Stimulated activated CD8-positive, alpha-beta memory T cell treated with anti-CD3 and anti-CD28 coated beads, Interleukin-15, amount 100 ng/mL, for 24 hours (primary cell): ENCODE measurements at regions not wholly inside any gene's neighbourhood (a gene's known extent, or its start where the extent isn't known, plus 50 kb on each side); places are given as distances from the start of the nearest gene placed in this dataset.
"Not testable (repeated sequence)": the region's sequence is repeated elsewhere in the genome, so short reads cannot be mapped to it uniquely, and the experiment has no call there.

Source experiments
- DNase-seq: peaks from one replicate; pipeline ENCODE4 v3.0.0-alpha.2; 2020; ENCODE audit warnings: low read depth

DNA sequence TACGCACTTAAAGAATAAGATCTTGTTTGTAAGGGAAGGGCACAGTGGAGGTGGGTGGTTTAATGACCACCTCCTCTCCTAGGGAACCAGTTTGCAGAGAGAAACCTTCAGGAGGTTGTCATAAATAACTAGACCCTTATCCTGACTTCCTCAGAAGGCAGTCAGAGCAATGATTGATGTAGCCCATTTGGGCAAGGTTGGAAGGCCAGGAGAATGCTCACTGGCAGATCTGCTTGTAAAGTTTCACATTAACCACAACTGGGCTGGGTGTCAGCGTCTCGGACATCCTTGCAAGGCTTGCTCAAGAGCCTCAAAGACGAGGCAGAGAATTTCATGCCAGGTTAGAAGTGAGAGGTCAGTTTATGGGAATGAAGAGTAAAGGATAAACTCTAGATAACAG lies 87.6 kb upstream of the TRABD2B start:
- DNase-seq, result no peak

DNA sequence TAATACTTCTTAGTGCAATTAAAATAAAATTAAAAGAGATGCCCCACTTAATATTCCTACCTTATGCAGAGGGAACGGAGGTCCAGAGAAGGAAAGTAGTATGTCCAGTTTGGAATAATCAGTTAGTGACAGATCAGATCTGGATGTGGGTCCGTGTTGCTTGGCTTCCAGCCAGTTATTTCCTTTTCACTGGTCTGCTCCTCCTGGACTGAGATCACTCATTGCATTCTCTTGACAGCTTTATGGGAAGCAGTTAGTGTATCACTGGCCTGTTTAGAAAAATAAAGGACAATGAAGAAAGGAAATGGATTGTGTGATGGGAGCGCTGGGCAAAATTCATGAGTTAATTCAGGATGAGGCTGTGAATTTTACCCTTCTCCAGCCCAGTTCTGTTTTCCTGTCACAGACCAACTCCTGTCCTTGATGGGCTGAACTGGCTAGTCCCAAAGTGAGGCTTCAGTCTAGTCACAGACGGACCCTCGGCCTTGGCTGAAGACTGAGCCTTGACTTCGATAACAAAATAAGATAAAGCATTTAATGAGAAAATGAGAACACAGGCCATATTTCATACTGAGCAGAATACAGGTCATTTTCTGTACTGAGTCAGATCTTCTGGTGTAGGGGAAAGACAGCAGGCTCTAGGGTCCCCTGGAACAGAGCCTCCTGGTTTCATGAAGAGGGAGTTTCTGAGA lies 85.2 kb upstream of the TRABD2B start:
- no peak for DNase-seq

DNA sequence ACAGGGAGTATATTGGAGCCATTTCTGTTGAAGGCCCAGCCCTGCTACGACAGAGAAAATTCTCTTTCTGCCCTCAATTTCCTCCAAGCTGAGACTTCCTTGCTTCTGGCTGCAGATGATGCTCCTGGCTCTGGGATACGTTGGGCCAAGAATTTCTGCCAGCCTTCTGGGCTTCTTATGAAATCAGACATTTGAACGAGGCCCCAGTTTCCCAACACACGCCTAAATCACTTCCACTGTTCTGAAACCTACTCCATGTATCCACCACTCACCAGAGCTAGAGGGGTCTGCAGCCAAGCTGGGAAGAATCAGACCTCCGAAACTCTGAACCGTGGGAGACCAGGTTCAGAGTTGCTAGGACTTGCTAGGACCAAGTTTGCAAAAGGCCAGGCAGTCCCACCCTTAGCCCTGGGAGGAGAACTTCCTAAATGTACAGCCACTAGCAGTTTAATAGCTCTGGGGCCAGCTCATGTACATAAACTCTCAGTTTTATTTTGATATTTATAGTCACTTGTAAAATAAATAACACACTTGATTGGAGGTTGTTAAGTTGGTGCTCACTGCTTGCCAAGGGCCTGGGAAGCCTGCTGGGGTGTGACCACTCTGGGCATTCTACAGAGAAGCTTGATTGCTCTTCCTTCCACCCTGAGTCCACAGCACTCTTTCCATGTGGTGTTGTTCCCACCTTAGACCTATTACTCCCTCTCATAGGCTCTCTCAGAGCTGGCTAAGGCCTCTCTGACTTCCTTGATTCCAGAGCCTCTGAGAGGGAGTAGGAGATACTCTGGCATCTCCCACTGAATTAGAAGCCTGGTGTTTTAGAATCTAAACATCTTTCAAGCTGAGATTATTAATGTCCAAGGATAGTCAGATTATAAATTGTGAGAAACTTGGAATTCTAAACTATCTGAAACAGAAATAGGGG lies 83.4 kb upstream of the TRABD2B start:
- DNase-seq, result no peak

GRCh38 chr1:48079096-48079495 lies 81.9 kb upstream of the TRABD2B start:
- DNase-seq, result no peak

DNA sequence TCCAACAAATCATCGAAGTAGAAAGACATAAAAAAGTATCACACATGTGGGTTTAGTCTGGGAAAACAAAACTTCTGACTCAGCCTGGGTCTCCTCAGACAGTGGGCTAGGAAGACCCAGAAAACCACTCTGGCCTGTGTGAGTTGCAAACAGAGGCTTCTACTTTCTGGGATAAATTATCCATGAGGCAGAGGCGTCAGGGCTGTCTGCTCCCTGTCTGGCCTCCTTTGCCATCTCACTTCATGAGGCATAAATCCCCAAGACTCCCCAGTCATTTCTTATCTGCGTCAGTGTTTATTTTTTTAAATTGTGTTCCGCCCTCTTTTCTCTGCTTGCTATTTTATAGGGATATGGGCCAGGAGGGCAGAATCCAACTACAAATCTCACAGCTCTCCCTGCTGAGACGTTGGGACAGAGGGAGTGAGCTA lies 80.6 kb upstream of the TRABD2B start:
- DNase-seq, result no peak

GRCh38 chr1:48076017-48076416 lies 78.8 kb upstream of the TRABD2B start:
- no peak for DNase-seq

- DNase-seq, result no peak
Measured at GRCh38 chr1:48073798-48074530, 76.8 kb upstream of the TRABD2B start.

DNA sequence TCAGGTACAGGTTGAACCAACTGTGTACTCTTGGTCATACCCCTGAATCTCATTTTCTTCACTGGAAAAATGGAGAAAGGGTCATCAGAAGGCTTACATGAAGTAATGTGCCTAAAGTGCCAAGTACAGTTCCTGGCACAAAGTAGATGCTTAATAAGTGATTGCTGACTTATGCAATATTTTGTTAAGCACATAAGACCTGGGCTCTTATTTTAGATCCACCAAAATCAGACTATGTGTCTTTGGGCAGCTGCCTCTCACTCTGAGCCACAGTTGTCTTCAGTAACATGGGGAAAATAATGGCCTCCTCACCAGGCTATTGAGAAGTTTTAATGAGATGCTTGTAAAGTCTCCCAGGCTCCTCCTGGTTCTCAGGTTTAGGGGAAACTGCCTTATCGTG lies 74.3 kb upstream of the TRABD2B start:
- DNase-seq, result no peak

- DNase-seq, result no peak
Measured at GRCh38 chr1:48070396-48070750, 73.2 kb upstream of the TRABD2B start.

GRCh38 chr1:48069662-48070395 lies 72.6 kb upstream of the TRABD2B start:
- DNase-seq, result no peak

GRCh38 chr1:48068206-48068605 lies 71.0 kb upstream of the TRABD2B start:
- DNase-seq, result no peak

GRCh38 chr1:48066936-48067335 lies 69.8 kb upstream of the TRABD2B start:
- no peak for DNase-seq

DNA sequence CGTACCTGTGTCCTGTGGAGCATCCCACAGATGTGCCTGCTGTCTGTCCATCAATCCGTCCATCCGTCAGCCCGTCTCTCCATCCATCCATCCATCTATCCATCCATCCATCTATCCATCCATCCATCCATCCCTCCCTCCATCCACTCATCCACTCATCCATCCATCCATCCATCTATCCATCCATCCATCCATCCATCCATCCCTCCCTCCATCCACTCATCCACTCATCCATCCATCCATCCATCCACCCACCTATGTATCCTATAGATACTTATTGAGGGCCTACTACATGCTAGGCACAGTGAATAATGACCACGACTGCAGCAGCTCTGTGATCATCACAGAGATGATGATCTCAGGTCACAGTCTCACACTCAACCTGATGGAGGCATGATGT lies 67.5 kb upstream of the TRABD2B start:
- DNase-seq, result not testable (repeated sequence)

DNA sequence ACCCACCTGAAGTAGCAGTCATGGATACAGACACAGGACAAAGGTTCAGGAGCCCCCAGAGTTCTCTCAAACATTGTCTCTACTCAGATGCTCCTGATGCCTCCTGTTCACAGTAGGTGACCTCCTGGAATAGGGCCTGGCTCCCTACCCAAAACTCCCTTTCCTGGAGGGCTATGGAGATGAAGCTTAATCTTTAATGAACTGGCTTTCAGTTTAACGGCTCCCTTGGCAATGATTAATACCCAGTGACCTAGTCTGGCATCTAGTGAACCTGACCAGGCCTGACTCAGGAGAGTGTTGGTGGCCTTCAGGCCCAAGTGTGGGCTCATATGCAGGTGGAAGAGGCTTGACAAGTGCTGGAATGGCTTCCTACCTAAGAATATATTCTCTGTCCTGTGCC lies 65.2 kb upstream of the TRABD2B start:
- no peak for DNase-seq

DNA sequence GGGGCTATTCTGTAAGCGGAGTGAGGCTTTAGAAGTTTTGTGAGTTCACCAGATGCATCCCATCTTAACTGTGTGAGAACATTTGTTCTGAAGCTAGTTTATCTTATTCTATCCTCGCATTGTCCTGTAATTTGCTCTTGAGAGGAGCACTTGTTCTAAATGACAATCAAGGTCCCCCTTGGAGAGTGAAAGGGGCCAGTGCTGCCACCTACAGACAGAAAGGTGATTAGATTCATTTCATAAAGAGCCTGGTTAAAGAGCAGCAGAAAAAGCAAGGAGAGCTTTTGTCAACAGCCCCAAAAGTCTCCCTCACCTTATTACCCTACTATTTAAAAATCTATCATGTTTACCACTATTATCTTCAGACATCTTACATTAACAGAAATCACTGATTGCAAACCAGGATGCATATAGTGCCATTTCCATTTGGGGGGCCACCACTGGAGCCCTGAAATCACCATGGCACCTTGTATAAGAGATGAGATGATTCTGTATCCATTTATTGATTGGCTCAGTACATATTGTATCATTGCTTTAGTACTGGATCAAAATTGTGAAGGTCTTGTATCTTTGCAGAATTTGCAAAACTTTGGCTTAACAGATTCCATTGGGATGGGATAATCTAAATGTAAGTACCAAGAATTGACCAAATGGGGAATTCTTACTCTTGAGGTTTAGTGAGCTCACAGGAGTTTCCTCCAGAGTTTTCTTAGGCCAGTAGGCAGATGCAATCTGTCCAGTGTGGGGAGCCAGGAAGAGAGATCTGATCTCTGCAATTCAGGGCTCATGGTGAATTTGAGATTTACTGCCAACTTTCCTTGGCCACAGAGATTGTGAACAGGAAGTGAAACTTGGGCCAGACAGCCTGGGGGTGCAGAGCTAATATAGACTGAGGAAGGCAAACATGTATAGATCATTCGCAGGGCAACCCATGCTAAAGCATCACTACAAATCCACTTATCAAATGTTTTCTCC lies 64.3 kb upstream of the TRABD2B start:
- no peak for DNase-seq

DNA sequence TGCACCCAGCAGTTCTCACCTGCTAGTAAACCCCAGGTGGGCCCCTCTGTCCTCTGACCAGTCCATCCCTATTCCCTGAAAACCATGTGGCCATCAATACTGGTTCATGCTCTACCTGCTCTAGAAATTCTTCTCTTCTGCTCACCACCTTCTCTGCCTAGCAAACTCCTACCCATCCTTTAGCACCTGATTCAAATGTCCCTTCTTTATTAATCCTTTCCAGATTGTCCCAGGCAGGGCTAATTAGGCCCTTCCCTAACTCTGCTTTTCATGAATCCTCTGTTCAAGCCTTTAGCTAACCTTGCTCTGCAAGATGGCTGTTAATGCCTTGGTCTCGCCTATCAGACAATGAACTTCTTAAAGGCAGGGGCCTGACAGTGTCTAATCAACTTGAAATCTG lies 62.1 kb upstream of the TRABD2B start:
- no peak for DNase-seq

GRCh38 chr1:48058135-48059025 lies 61.2 kb upstream of the TRABD2B start:
- no peak for DNase-seq

GRCh38 chr1:48057249-48057648 lies 60.1 kb upstream of the TRABD2B start:
- DNase-seq, result no peak

- DNase-seq, result no peak
Measured at GRCh38 chr1:48055876-48056764, 58.9 kb upstream of the TRABD2B start.
